Cardiac muscle cell (in vitro differentiated cells and primary cell): ENCODE measurements at regions not wholly inside any gene's neighbourhood (a gene's known extent, or its start where the extent isn't known, plus 50 kb on each side); places are given as distances from the start of the nearest gene placed in this dataset.

Source experiments
- DNase-seq, 2 donors: peaks; one replicate each; pipeline versions ENCODE4 v3.0.0 to v3.0.0-alpha.2; 2010 to 2017; ENCODE audit warnings: low read depth in 1 of 2, low spot score in 1 of 2
- H3K27ac ChIP-seq: fragments of 200-600 bp; sonication (generic); 2 replicates; pipeline ENCODE4 v1.5.1; 2016
- H3K27me3 ChIP-seq: fragments of 200-600 bp; sonication (generic); 2 replicates; pipeline ENCODE4 v1.6.0; 2016; ENCODE audit warnings: control low read depth
- H3K36me3 ChIP-seq: fragments of 200-600 bp; sonication (generic); 2 replicates; pipeline ENCODE4 v1.5.1; 2016; ENCODE audit warnings: control low read depth
- H3K4me1 ChIP-seq: fragments of 200-600 bp; sonication (generic); 2 replicates; pipeline ENCODE4 v1.8.1; 2017; ENCODE audit warnings: low read depth, mild to moderate bottlenecking, mixed run types
- H3K4me3 ChIP-seq: fragments of 200-600 bp; sonication (generic); 2 replicates; pipeline ENCODE4 v1.5.1; 2016; ENCODE audit warnings: mild to moderate bottlenecking
- H3K9me3 ChIP-seq: fragments of 200-600 bp; sonication (generic); 2 replicates; pipeline ENCODE4 v1.5.1; 2017; ENCODE audit warnings: low read depth, mild to moderate bottlenecking, control low read depth
- TF ChIP-seq, protein P1 (sequence below): IDR thresholded peaks from 2 replicates; pipeline ENCODE4 v1.5.1; 2012; ENCODE audit warnings: low read depth, mild to moderate bottlenecking, low read length

DNA sequence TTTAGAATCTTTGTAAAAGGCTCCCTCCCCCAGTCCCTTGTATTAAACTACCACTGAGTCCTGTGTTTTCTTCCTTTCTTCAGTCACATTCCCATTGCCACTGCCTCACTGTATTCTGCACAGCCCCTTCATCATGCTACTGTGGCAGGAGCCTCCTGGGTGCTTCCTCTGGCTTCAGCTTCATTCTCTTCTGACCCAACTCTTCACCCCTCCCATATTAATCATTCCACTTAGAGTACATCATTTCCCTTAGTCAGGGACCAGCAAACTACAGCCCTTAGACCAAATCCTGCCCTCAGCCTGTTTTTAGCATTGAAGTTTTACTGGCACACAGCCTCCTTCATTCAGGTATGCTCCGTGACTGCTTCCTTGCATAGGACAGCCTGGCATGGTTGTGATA, 127.7 kb upstream of the MTNR1B start:
- Histone ChIP-seq H3K27ac (no peak overlapping the region), H3K36me3 (no peaks in the 10 kb centered on the region), H3K4me3 (no peak overlapping the region), H3K4me1 (no peaks in the 10 kb centered on the region), H3K9me3 (no peaks in the 10 kb centered on the region), H3K27me3 (no peaks in the 10 kb centered on the region)
- TF ChIP-seq, protein P1, sequence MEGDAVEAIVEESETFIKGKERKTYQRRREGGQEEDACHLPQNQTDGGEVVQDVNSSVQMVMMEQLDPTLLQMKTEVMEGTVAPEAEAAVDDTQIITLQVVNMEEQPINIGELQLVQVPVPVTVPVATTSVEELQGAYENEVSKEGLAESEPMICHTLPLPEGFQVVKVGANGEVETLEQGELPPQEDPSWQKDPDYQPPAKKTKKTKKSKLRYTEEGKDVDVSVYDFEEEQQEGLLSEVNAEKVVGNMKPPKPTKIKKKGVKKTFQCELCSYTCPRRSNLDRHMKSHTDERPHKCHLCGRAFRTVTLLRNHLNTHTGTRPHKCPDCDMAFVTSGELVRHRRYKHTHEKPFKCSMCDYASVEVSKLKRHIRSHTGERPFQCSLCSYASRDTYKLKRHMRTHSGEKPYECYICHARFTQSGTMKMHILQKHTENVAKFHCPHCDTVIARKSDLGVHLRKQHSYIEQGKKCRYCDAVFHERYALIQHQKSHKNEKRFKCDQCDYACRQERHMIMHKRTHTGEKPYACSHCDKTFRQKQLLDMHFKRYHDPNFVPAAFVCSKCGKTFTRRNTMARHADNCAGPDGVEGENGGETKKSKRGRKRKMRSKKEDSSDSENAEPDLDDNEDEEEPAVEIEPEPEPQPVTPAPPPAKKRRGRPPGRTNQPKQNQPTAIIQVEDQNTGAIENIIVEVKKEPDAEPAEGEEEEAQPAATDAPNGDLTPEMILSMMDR: no peak
- DNase-seq: no peak

DNA sequence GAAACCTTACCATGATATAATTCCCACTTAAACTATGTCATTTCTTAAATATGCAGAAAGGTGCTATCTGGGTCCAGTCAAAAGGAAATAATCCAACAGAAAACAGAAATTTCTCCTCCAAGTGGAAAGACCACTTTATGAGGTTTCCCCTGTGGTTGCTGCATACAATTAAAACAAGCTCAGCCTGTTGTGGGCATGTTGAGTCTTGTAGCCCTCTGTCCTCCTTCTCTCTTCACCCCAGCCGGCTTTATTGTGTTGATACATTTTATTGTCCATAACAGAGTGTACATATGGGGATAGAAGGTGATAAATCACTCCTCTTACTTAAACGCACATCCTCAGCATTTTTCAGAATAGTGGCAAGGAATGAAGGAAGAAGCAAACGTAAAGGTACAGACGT, 126.0 kb upstream of the MTNR1B start:
- TF ChIP-seq, protein P1: no peak
- no peak overlapping the region for H3K4me3 ChIP-seq
- no peaks in the 10 kb centered on the region for H3K27me3 ChIP-seq
- H3K36me3 ChIP-seq: no peaks in the 10 kb centered on the region
- H3K27ac ChIP-seq: no peak overlapping the region
- no peaks in the 10 kb centered on the region for H3K9me3 ChIP-seq
- DNase-seq: no peak
- H3K4me1 ChIP-seq: no peaks in the 10 kb centered on the region

DNA sequence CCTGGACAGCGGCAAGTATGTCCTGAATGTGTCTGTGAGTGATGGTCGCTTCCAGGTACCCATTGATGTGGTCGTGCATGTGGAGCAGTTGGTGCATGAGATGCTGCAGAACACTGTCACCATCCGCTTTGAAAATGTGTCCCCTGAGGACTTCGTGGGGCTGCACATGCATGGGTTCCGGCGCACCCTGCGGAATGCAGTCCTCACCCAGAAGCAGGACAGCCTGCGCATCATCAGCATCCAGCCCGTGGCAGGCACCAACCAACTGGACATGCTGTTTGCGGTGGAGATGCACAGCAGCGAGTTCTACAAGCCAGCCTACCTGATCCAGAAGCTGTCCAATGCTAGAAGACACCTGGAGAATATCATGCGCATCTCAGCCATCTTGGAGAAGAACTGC, 125.3 kb upstream of the MTNR1B start:
- H3K27me3 ChIP-seq: no peaks in the 10 kb centered on the region
- H3K36me3 ChIP-seq: no peaks in the 10 kb centered on the region
- H3K9me3 ChIP-seq: no peaks in the 10 kb centered on the region
- H3K4me1 ChIP-seq: no peaks in the 10 kb centered on the region
- H3K4me3 ChIP-seq: no peak overlapping the region
- DNase-seq: no peak
- TF ChIP-seq, protein P1: no peak
- H3K27ac ChIP-seq: no peak overlapping the region

DNA sequence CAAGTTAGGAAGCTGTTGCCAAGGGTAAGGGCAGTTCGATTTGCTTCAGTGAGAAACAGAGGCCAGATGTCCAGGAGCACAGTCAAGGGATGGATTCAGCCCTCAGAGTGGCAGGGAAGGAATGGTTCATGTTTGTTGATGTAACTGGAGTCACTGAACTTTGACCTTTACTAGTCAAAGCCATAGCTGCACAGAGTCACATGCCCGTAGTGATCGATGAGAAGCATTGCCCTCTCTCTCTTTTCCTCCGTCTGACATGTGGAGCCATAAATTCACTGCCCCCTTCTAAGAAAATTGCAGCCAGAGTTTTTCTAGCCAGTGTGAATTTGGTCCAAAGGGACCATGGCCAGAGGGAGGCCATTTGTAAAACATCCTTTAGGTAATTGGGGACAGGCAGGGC, 124.1 kb upstream of the MTNR1B start:
- no peaks in the 10 kb centered on the region for H3K27me3 ChIP-seq
- H3K4me1 ChIP-seq: no peaks in the 10 kb centered on the region
- no peak overlapping the region for H3K27ac ChIP-seq

DNA sequence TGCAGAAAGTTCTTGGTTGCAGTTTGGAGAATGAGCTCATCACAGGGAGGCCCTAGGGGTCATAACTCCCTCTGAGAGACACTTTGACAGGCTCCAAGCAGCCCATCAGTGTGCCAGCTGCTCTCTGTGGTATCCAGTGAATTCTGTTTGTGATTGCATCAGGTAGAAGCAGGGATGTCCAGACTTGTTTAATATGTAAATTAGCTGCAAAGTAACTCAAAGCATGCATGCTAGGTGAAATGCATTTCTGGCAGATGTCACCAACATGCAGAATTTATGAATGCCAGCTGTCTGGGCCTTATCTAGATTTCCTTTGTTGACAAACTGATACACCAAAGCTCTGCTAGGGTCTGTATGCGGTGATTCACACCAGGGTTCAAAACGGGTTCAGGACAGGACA, 123.6 kb upstream of the MTNR1B start:
- TF ChIP-seq, protein P1: no peak
- Histone ChIP-seq H3K27ac (no peak overlapping the region), H3K9me3 (no peaks in the 10 kb centered on the region), H3K36me3 (no peaks in the 10 kb centered on the region), H3K4me3 (no peak overlapping the region), H3K4me1 (no peaks in the 10 kb centered on the region), H3K27me3 (no peaks in the 10 kb centered on the region)
- DNase-seq: no peak

More for the DNA sequence above, 124.1 kb upstream of the MTNR1B start:
- TF ChIP-seq, protein P1: no peak
- DNase-seq: no peak
- H3K36me3 ChIP-seq: no peaks in the 10 kb centered on the region
- no peak overlapping the region for H3K4me3 ChIP-seq
- H3K9me3 ChIP-seq: no peaks in the 10 kb centered on the region
